Embryonic facial prominence (tissue), 1 donor: ENCODE measurements at regions not wholly inside any gene's neighbourhood (a gene's known extent, or its start where the extent isn't known, plus 50 kb on each side); places are given as distances from the start of the nearest gene placed in this dataset.
A peak's percentile ranks its signal among the peaks of the same experiment; 100 is the strongest.

ENCODE experiments used
- DNase-seq: peaks from one replicate; pipeline ENCODE4 v3.0.0-alpha.2; 2016; ENCODE audit errors: extremely low spot score

GRCh38 chr1:113219377-113219776, 146.4 kb downstream of the LRIG2 start:
- no peak for DNase-seq

GRCh38 chr1:113219828-113220227, 146.8 kb downstream of the LRIG2 start:
- DNase-seq: no peak

GRCh38 chr1:113223040-113223439, 150.0 kb downstream of the LRIG2 start:
- no peak for DNase-seq

- DNase-seq: no peak
Observed at GRCh38 chr1:113223546-113223945, 150.5 kb downstream of the LRIG2 start.

- no peak for DNase-seq
Observed at GRCh38 chr1:113226148-113226547, 153.2 kb downstream of the LRIG2 start.

- no peak for DNase-seq
Observed at GRCh38 chr1:113231866-113232265, 158.4 kb upstream of the MAGI3 start.

- no peak for DNase-seq
Observed at GRCh38 chr1:113233441-113233840, 156.9 kb upstream of the MAGI3 start.

GRCh38 chr1:113241237-113241636, 149.1 kb upstream of the MAGI3 start:
- DNase-seq: no peak

- DNase-seq: no peak
Observed at GRCh38 chr1:113242481-113242880, 147.8 kb upstream of the MAGI3 start.

- no peak for DNase-seq
Observed at GRCh38 chr1:113243529-113243928, 146.8 kb upstream of the MAGI3 start.

- DNase-seq: no peak
Observed at GRCh38 chr1:113244112-113244820, 146.0 kb upstream of the MAGI3 start.

- no peak for DNase-seq
Observed at GRCh38 chr1:113245252-113245651, 145.1 kb upstream of the MAGI3 start.

- DNase-seq: no peak
Observed at GRCh38 chr1:113246929-113247328, 143.4 kb upstream of the MAGI3 start.

- no peak for DNase-seq
Observed at GRCh38 chr1:113247355-113247754, 143.0 kb upstream of the MAGI3 start.

GRCh38 chr1:113247782-113248181, 142.5 kb upstream of the MAGI3 start:
- no peak for DNase-seq

- DNase-seq: no peak
Observed at GRCh38 chr1:113248494-113248893, 141.8 kb upstream of the MAGI3 start.

- no peak for DNase-seq
Observed at GRCh38 chr1:113250161-113250560, 140.2 kb upstream of the MAGI3 start.

GRCh38 chr1:113252166-113252565, 138.1 kb upstream of the MAGI3 start:
- no peak for DNase-seq

GRCh38 chr1:113253187-113253586, 137.1 kb upstream of the MAGI3 start:
- DNase-seq: no peak

- no peak for DNase-seq
Observed at GRCh38 chr1:113253590-113253989, 136.7 kb upstream of the MAGI3 start.

- DNase-seq: no peak
Observed at GRCh38 chr1:113255038-113255719, 135.1 kb upstream of the MAGI3 start.

- peak; percentile 20 for DNase-seq
Observed at GRCh38 chr1:113255720-113256347, 134.5 kb upstream of the MAGI3 start.

GRCh38 chr1:113256348-113256729, 134.0 kb upstream of the MAGI3 start:
- no peak for DNase-seq
